H54 (cell line): ENCODE measurements at regions not wholly inside any gene's neighbourhood (a gene's known extent, or its start where the extent isn't known, plus 50 kb on each side); places are given as distances from the start of the nearest gene placed in this dataset.

ENCODE experiments used
- DNase-seq: peaks from one replicate; pipeline ENCODE4 v3.0.0; 2011; ENCODE audit warnings: low spot score, mixed read lengths; ENCODE audit not compliant: insufficient read length
- FAIRE-seq: peaks from 3 replicates; lab custom pipeline; 2011; peaks lifted over from hg19 to GRCh38; lab: Jason Lieb, UNC
- POLR2A ChIP-seq: IDR thresholded peaks from 2 replicates; pipeline ENCODE4 v1.6.1; 2011; ENCODE audit warnings: low read depth, mild to moderate bottlenecking, low read length

- FAIRE-seq (no peak), DNase-seq (no peak)
- TF ChIP-seq POLR2A = no peak
Observed at GRCh38 chr10:10676972-10677371, 340.7 kb upstream of the CELF2 start.

- peak; percentile 2 for DNase-seq
- no peak for TF ChIP-seq POLR2A
Observed at GRCh38 chr10:10677479-10677878, 340.2 kb upstream of the CELF2 start.

GRCh38 chr10:10680496-10680895 is 337.2 kb upstream of the CELF2 start:
- TF ChIP-seq POLR2A = no peak
- DNase-seq (no peak), FAIRE-seq (no peak)

More at GRCh38 chr10:10677479-10677878, 340.2 kb upstream of the CELF2 start:
- no peak for FAIRE-seq

GRCh38 chr10:10684972-10685371 is 332.7 kb upstream of the CELF2 start:
- DNase-seq (no peak), FAIRE-seq (no peak)
- TF ChIP-seq POLR2A = no peak

GRCh38 chr10:10685566-10685965 is 332.1 kb upstream of the CELF2 start:
- FAIRE-seq (no peak), DNase-seq (no peak)
- TF ChIP-seq POLR2A = no peak

- DNase-seq (no peak), FAIRE-seq (no peak)
- TF ChIP-seq POLR2A = no peak
Observed at GRCh38 chr10:10687751-10688150, 329.9 kb upstream of the CELF2 start.

GRCh38 chr10:10699427-10699826 is 318.2 kb upstream of the CELF2 start:
- no peak for FAIRE-seq
- TF ChIP-seq POLR2A = no peak
- DNase-seq = no peak

- DNase-seq (no peak), FAIRE-seq (no peak)
- TF ChIP-seq POLR2A = no peak
Observed at GRCh38 chr10:10701084-10701611, 316.5 kb upstream of the CELF2 start.

- FAIRE-seq (no peak), DNase-seq (no peak)
- TF ChIP-seq POLR2A = no peak
Observed at GRCh38 chr10:10702211-10702610, 315.5 kb upstream of the CELF2 start.

- no peak for FAIRE-seq
- TF ChIP-seq POLR2A = no peak
- DNase-seq = no peak
Observed at GRCh38 chr10:10703382-10703781, 314.3 kb upstream of the CELF2 start.

- no peak for FAIRE-seq
- no peak for DNase-seq
- no peak for TF ChIP-seq POLR2A
Observed at GRCh38 chr10:10712155-10712704, 305.4 kb upstream of the CELF2 start.

GRCh38 chr10:10714327-10714726 is 303.3 kb upstream of the CELF2 start:
- no peak for FAIRE-seq
- TF ChIP-seq POLR2A = no peak
- DNase-seq = no peak

GRCh38 chr10:10716972-10717371 is 300.7 kb upstream of the CELF2 start:
- FAIRE-seq = no peak
- no peak for TF ChIP-seq POLR2A
- DNase-seq = no peak

GRCh38 chr10:10722422-10722821 is 295.2 kb upstream of the CELF2 start:
- DNase-seq (no peak), FAIRE-seq (no peak)
- TF ChIP-seq POLR2A = no peak

- DNase-seq = no peak
- no peak for TF ChIP-seq POLR2A
- FAIRE-seq = no peak
Observed at GRCh38 chr10:10725196-10725595, 292.5 kb upstream of the CELF2 start.
